Activated T-helper 1 cell treated with anti-CD3 and anti-CD28 coated beads, Interleukin-12 subunit alpha, Interleukin-12 subunit beta, Interleukin-2, Interleukin-4 antibody, amounts not matched to agents 30 ng/mL and 10 ng/mL and 1 ng/mL, durations not matched to agents 14 hours and 24 hours and 36 hours (primary cell): ENCODE measurements at regions not wholly inside any gene's neighbourhood (a gene's known extent, or its start where the extent isn't known, plus 50 kb on each side); places are given as distances from the start of the nearest gene placed in this dataset.
"Not testable (repeated sequence)": the region's sequence is repeated elsewhere in the genome, so short reads cannot be mapped to it uniquely, and the experiment has no call there.

Experiments used
- DNase-seq: peaks from one replicate; pipeline ENCODE4 v3.0.0; 2021; ENCODE audit warnings: low spot score
- H3K27ac Mint-ChIP-seq: one replicate; pipeline ENCODE4 v1.8.0; 2021; ENCODE audit warnings: mild to moderate bottlenecking, mixed read lengths
- H3K27me3 Mint-ChIP-seq: one replicate; pipeline ENCODE4 v1.8.0; 2022; ENCODE audit warnings: mild to moderate bottlenecking, moderate library complexity, mixed read lengths; ENCODE audit not compliant: insufficient read depth
- H3K36me3 Mint-ChIP-seq: one replicate; pipeline ENCODE4 v1.8.0; 2021; ENCODE audit warnings: low read depth, mixed read lengths
- H3K4me1 Mint-ChIP-seq: one replicate; pipeline ENCODE4 v1.8.0; 2021; ENCODE audit warnings: low read depth, mixed read lengths
- H3K4me3 Mint-ChIP-seq: one replicate; pipeline ENCODE4 v1.8.0; 2021; ENCODE audit warnings: mild to moderate bottlenecking, moderate library complexity, mixed read lengths
- H3K9me3 Mint-ChIP-seq: one replicate; pipeline ENCODE4 v1.8.0; 2021; ENCODE audit warnings: mixed read lengths
- intact Hi-C: fragments of 100-400 bp; cut with micrococcal nuclease; formaldehyde crosslinking; loops from one replicate; pipeline ENCODE4 v1.15.1; 2024

- Mint-ChIP-seq H3K4me3 (no peak overlapping the region), H3K27me3 (no peaks in the 10 kb centered on the region), H3K36me3 (no peaks in the 10 kb centered on the region), H3K27ac (no peak overlapping the region), H3K9me3 (peaks cover 4% of the 10 kb centered on the region), H3K4me1 (no peaks in the 10 kb centered on the region)
- intact Hi-C loops = no loop called here
- DNase-seq = no peak
Measured at GRCh38 chr4:164139291-164139690, 614.6 kb upstream of the SMIM31 start.

DNA sequence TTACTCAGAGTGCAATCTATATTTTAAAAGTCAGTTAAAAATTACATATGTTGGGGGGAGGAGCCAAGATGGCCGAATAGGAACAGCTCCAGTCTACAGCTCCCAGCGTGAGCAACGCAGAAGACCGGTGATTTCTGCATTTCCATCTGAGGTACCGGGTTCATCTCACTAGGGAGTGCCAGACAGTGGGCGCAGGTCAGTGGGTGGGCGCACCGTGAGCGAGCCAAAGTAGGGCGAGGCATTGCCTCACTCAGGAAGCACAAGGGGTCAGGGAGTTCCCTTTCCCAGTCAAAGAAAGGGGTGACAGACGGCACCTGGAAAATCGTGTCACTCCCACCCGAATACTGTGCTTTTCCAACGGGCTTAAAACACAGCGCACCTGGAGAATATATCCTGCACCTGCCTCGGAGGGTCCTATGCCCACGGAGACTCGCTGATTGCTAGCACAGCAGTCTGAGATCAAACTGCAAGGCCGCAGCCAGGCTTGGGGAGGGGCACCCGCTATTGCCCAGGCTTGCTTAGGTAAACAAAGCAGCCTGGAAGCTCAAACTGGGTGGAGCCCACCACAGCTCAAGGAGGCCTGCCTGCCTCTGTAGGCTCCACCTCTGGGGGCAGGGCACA, 612.1 kb upstream of the SMIM31 start:
- H3K9me3 Mint-ChIP-seq, H3K36me3 Mint-ChIP-seq, H3K27me3 Mint-ChIP-seq, H3K27ac Mint-ChIP-seq, H3K4me3 Mint-ChIP-seq, DNase-seq, H3K4me1 Mint-ChIP-seq, intact Hi-C loops: not testable (repeated sequence)

GRCh38 chr4:164154416-164154815, 599.5 kb upstream of the SMIM31 start:
- no peak for DNase-seq
- Mint-ChIP-seq H3K27me3 (no peaks in the 10 kb centered on the region), H3K36me3 (no peaks in the 10 kb centered on the region), H3K4me1 (no peaks in the 10 kb centered on the region), H3K4me3 (no peak overlapping the region), H3K27ac (no peak overlapping the region), H3K9me3 (no peaks in the 10 kb centered on the region)
- intact Hi-C loops = no loop called here

GRCh38 chr4:164169591-164169990, 584.3 kb upstream of the SMIM31 start:
- H3K9me3 Mint-ChIP-seq = no peaks in the 10 kb centered on the region
- intact Hi-C loops = no loop called here
- H3K27ac Mint-ChIP-seq = no peak overlapping the region
- no peaks in the 10 kb centered on the region for H3K4me1 Mint-ChIP-seq
- H3K27me3 Mint-ChIP-seq = no peaks in the 10 kb centered on the region
- H3K36me3 Mint-ChIP-seq = no peaks in the 10 kb centered on the region
- DNase-seq = no peak
- H3K4me3 Mint-ChIP-seq = no peak overlapping the region

DNA sequence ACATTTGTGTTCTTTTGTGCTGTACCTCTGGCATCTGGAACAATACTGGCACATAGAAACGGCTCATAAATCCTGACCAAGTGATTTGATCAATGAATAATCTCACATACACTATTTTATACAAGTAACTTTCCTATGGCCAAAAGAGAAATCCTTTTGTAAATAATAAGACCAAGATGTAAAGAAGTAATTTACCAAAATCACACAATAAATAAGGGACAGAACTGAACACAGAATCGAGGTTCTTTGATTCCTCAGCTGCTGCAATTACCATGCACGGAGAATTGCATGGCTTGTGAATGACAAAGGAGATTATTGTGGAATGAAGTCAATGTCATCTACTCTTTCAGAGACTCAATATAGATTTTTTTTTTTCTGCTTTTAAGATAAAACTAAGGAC, 576.8 kb upstream of the SMIM31 start:
- Mint-ChIP-seq H3K27ac (no peak overlapping the region), H3K4me1 (no peaks in the 10 kb centered on the region), H3K9me3 (no peaks in the 10 kb centered on the region), H3K36me3 (no peaks in the 10 kb centered on the region), H3K27me3 (no peaks in the 10 kb centered on the region), H3K4me3 (no peak overlapping the region)
- intact Hi-C loops = no loop called here
- no peak for DNase-seq

DNA sequence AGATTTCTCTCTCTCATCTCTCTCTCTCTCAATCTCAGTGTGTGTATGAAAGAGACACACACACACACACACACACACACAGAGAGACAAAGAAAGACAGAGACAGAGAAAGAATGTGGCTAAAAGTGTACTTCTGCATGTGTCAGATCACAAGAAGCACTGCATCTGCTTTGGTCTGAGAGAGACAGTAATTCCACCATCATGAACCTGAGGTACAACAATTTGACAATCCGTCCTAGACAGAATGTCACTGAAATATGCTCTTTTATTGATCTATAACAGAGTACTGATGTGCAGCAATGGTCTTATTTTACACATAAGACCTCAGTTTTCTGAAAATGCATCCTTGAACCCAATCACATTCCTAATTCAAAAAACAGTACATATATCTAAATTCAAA, 576.2 kb upstream of the SMIM31 start:
- Mint-ChIP-seq H3K4me3 (no peak overlapping the region), H3K36me3 (no peaks in the 10 kb centered on the region), H3K4me1 (no peaks in the 10 kb centered on the region), H3K9me3 (no peaks in the 10 kb centered on the region), H3K27ac (no peak overlapping the region), H3K27me3 (no peaks in the 10 kb centered on the region)
- DNase-seq = no peak
- intact Hi-C loops = no loop called here

DNA sequence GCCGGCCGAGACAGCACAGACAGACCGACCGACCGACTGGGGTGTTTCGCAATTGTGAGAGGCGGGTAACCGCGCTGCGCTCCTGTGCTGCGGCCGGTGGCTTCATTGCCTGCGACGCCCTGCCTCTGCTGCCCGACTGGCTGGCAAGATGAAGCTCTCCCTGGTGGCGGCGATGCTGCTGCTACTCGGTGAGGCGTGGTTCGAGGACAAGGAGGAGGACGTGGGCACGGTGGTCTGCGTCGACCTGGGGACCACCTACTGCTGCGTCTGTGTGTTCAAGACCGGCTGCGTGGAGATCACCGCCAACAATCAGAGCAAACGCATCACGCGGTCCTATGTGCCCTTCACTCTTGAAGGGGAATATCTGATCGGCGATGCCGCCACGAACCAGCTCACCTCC, 565.7 kb upstream of the SMIM31 start:
- intact Hi-C loops = no loop called here
- H3K4me3 Mint-ChIP-seq = no peak overlapping the region
- no peak for DNase-seq
- no peaks in the 10 kb centered on the region for H3K27me3 Mint-ChIP-seq
- H3K4me1 Mint-ChIP-seq = no peaks in the 10 kb centered on the region
- H3K36me3 Mint-ChIP-seq = no peaks in the 10 kb centered on the region
- no peak overlapping the region for H3K27ac Mint-ChIP-seq
- no peaks in the 10 kb centered on the region for H3K9me3 Mint-ChIP-seq

DNA sequence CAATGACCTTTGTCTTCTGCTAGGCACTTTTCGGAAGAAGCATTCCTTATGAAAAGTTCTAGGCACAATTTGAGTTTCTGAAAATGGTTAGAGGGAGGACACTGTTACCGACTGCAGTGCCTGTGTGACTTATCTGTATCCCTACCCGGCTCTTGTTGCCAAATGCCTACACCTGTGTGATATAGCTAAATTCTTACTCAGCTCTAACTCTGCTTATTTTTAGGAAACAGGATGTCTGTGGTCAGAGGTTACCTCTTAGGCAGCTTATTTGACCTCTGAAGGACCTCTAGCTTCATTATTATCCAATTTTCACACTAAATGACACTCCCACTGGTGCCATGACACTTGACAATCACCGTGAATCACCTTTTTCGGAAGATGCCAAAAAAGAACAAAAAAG, 561.1 kb upstream of the SMIM31 start:
- H3K9me3 Mint-ChIP-seq = no peaks in the 10 kb centered on the region
- H3K4me1 Mint-ChIP-seq = no peaks in the 10 kb centered on the region
- H3K27me3 Mint-ChIP-seq = no peaks in the 10 kb centered on the region
- no peak overlapping the region for H3K4me3 Mint-ChIP-seq
- intact Hi-C loops = no loop called here
- no peak overlapping the region for H3K27ac Mint-ChIP-seq
- H3K36me3 Mint-ChIP-seq = no peaks in the 10 kb centered on the region
- no peak for DNase-seq

GRCh38 chr4:164193676-164194075, 560.3 kb upstream of the SMIM31 start:
- Mint-ChIP-seq H3K27ac (no peak overlapping the region), H3K4me3 (no peak overlapping the region), H3K4me1 (no peaks in the 10 kb centered on the region), H3K27me3 (no peaks in the 10 kb centered on the region), H3K36me3 (no peaks in the 10 kb centered on the region), H3K9me3 (no peaks in the 10 kb centered on the region)
- intact Hi-C loops = no loop called here
- no peak for DNase-seq

- Mint-ChIP-seq H3K4me3 (no peak overlapping the region), H3K27me3 (no peaks in the 10 kb centered on the region), H3K9me3 (no peaks in the 10 kb centered on the region), H3K36me3 (no peaks in the 10 kb centered on the region), H3K4me1 (no peaks in the 10 kb centered on the region), H3K27ac (no peak overlapping the region)
- DNase-seq = no peak
- intact Hi-C loops = no loop called here
Measured at GRCh38 chr4:164197556-164197955, 556.4 kb upstream of the SMIM31 start.

DNA sequence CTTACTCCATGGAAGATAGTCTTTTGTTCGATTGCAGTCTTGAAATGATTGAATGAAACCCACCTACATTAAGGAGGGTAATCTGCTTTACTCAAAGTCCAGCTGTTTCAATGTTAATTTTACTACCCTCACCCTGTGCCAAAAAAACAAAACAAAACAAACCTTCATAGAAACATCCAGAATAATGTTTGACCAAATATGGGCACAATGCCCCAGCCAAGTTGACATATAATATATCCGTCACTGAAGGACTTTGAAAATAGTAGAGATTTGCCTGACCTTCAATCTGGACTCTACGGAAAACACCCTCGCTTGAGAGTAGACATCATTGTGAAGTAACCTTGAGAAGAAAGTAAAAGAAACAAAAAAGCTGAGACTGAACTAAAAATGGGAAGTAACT, 550.5 kb upstream of the SMIM31 start:
- no peaks in the 10 kb centered on the region for H3K27me3 Mint-ChIP-seq
- H3K27ac Mint-ChIP-seq = no peak overlapping the region
- no peaks in the 10 kb centered on the region for H3K9me3 Mint-ChIP-seq
- no peak overlapping the region for H3K4me3 Mint-ChIP-seq
- no peaks in the 10 kb centered on the region for H3K4me1 Mint-ChIP-seq
- intact Hi-C loops = no loop called here
- DNase-seq = no peak
- H3K36me3 Mint-ChIP-seq = no peaks in the 10 kb centered on the region

- Mint-ChIP-seq H3K27me3 (no peaks in the 10 kb centered on the region), H3K36me3 (no peaks in the 10 kb centered on the region), H3K9me3 (no peaks in the 10 kb centered on the region), H3K27ac (no peak overlapping the region), H3K4me3 (no peak overlapping the region), H3K4me1 (no peaks in the 10 kb centered on the region)
- intact Hi-C loops = no loop called here
- DNase-seq = no peak
Measured at GRCh38 chr4:164204434-164204833, 549.5 kb upstream of the SMIM31 start.

DNA sequence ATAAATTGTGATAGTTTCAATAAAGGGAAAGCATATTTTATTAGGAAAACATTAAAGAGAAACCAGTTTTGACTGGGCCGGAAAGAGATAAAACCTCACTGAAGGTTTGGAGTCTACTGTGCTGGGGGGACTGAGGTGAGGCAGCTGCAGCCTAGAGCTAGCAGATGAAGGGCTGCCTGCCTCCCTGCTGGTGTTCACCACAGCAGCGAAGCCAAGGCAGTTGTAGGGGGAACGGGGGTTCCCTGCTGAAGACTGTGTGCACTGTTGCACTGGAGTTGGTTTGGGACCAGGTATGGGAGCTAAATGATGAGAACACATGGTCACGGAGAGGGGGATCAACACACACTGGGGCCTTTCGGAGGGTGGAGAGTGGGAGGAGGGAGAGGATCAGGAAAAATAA, 546.5 kb upstream of the SMIM31 start:
- no peaks in the 10 kb centered on the region for H3K9me3 Mint-ChIP-seq
- no peaks in the 10 kb centered on the region for H3K4me1 Mint-ChIP-seq
- H3K36me3 Mint-ChIP-seq = no peaks in the 10 kb centered on the region
- no peak overlapping the region for H3K27ac Mint-ChIP-seq
- H3K27me3 Mint-ChIP-seq = peaks cover 1% of the 10 kb centered on the region
- DNase-seq = no peak
- H3K4me3 Mint-ChIP-seq = no peak overlapping the region
- intact Hi-C loops = no loop called here

- H3K9me3 Mint-ChIP-seq = no peaks in the 10 kb centered on the region
- no peak overlapping the region for H3K4me3 Mint-ChIP-seq
- H3K27me3 Mint-ChIP-seq = peaks cover 1% of the 10 kb centered on the region
- intact Hi-C loops = no loop called here
- no peak overlapping the region for H3K27ac Mint-ChIP-seq
- DNase-seq = no peak
- H3K36me3 Mint-ChIP-seq = no peaks in the 10 kb centered on the region
- no peaks in the 10 kb centered on the region for H3K4me1 Mint-ChIP-seq
Measured at GRCh38 chr4:164210377-164210776, 543.6 kb upstream of the SMIM31 start.
